ENCODE measurements at regions not wholly inside any gene's neighbourhood (a gene's known extent, or its start where the extent isn't known, plus 50 kb on each side); places are given as distances from the start of the nearest gene placed in this dataset.

DNA sequence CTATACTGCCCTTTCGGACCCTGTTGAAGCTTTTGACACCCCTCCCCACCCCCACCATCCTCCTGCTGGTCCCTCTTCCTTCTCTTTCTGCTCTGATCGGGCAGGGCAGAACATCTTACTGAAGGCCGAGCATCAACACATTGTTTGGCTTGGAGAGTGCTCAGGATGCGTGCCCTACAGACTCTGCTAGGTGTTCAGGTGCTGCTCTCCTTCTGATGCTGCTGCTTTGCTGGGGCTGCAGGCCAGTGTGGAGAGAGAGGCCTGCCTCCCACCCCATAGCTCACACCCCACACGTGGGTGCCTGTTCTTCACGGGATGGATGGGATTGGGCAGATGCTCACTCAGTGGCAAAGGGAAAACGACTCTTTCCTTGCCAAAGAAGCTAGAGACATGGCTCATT is 89.8 kb upstream of the ONECUT1 start (continued):
- TF ChIP-seq RBBP5 (IDR thresholded peaks at IDR 0.05; ENCODE audit: borderline replicate concordance, insufficient read depth, low read length, poor library complexity, severe bottlenecking), result no peak
- no peak for TF ChIP-seq WHSC1 (IDR thresholded peaks at IDR 0.05; ENCODE audit: low read length)

DNA sequence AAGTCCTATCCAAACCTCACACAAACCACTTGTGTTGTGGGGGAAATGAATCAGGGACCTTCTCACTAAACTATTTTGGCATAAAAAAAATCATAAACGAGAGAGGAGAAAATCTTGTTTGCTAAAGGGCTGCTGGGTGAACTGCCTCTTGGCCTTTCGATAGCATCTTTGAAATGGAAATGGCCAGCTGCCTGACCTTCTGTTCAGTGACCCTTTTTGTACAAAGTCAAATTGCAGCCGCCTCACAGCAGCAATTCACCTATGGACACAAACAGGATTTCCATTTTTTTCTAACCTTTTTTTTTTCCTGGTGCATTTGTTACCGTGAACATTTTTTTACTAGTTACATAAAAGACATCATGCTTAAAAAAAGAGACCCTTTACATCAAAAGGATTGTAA is 89.0 kb upstream of the ONECUT1 start:
- in situ Hi-C loops (cut with MboI), result no loop called here

More for the DNA sequence above, 89.0 kb upstream of the ONECUT1 start:
- H3K27me3 ChIP-seq (ENCODE audit: control insufficient read depth in 2 of 2, insufficient read depth in 2 of 2, low read length in 2 of 2), result no peaks in the 10 kb centered on the region
- no peak overlapping the region for H3K27ac ChIP-seq (ENCODE audit: extremely low read depth, low read depth, low read length)
- H4K20me1 ChIP-seq (replicated peaks; ENCODE audit: control insufficient read depth, insufficient read depth, low read length), result no peaks in the 10 kb centered on the region
- H3K9me3 ChIP-seq (replicated peaks; ENCODE audit: control insufficient read depth, insufficient read depth, low read depth, low read length), result no peaks in the 10 kb centered on the region
- no peak overlapping the region for H3K4me2 ChIP-seq (ENCODE audit: insufficient read depth, low read length)
- ChIA-PET POLR2A (no interaction called here), CTCF (ENCODE audit: low intra/inter-chr PET ratio) (no interaction called here)
- no peaks in the 10 kb centered on the region; the same call in 2 of the 3 replicates for H3K36me3 ChIP-seq (ENCODE audit: control insufficient read depth, insufficient read depth, low read length)
- no peak for TF ChIP-seq NFRKB (IDR thresholded peaks at IDR 0.05; ENCODE audit: low read depth)
- TF ChIP-seq, protein P1, sequence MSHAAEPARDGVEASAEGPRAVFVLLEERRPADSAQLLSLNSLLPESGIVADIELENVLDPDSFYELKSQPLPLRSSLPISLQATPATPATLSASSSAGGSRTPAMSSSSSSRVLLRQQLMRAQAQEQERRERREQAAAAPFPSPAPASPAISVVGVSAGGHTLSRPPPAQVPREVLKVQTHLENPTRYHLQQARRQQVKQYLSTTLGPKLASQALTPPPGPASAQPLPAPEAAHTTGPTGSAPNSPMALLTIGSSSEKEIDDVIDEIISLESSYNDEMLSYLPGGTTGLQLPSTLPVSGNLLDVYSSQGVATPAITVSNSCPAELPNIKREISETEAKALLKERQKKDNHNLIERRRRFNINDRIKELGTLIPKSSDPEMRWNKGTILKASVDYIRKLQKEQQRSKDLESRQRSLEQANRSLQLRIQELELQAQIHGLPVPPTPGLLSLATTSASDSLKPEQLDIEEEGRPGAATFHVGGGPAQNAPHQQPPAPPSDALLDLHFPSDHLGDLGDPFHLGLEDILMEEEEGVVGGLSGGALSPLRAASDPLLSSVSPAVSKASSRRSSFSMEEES (CRISPR knock-in tag; IDR thresholded peaks at IDR 0.05), result no peak
- TF ChIP-seq, protein P2, sequence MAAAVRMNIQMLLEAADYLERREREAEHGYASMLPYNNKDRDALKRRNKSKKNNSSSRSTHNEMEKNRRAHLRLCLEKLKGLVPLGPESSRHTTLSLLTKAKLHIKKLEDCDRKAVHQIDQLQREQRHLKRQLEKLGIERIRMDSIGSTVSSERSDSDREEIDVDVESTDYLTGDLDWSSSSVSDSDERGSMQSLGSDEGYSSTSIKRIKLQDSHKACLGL (CRISPR knock-in tag; IDR thresholded peaks at IDR 0.05; ENCODE audit: borderline replicate concordance, poor library complexity, severe bottlenecking), result no peak
- TF ChIP-seq, protein P3, sequence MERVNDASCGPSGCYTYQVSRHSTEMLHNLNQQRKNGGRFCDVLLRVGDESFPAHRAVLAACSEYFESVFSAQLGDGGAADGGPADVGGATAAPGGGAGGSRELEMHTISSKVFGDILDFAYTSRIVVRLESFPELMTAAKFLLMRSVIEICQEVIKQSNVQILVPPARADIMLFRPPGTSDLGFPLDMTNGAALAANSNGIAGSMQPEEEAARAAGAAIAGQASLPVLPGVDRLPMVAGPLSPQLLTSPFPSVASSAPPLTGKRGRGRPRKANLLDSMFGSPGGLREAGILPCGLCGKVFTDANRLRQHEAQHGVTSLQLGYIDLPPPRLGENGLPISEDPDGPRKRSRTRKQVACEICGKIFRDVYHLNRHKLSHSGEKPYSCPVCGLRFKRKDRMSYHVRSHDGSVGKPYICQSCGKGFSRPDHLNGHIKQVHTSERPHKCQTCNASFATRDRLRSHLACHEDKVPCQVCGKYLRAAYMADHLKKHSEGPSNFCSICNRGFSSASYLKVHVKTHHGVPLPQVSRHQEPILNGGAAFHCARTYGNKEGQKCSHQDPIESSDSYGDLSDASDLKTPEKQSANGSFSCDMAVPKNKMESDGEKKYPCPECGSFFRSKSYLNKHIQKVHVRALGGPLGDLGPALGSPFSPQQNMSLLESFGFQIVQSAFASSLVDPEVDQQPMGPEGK (CRISPR knock-in tag; IDR thresholded peaks at IDR 0.05; ENCODE audit: borderline replicate concordance), result no peak
- TF ChIP-seq, protein P4, sequence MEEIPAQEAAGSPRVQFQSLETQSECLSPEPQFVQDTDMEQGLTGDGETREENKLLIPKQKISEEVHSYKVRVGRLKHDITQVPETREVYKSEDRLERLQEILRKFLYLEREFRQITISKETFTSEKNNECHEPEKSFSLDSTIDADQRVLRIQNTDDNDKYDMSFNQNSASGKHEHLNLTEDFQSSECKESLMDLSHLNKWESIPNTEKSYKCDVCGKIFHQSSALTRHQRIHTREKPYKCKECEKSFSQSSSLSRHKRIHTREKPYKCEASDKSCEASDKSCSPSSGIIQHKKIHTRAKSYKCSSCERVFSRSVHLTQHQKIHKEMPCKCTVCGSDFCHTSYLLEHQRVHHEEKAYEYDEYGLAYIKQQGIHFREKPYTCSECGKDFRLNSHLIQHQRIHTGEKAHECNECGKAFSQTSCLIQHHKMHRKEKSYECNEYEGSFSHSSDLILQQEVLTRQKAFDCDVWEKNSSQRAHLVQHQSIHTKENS (CRISPR knock-in tag; IDR thresholded peaks at IDR 0.05), result no peak
- no peak for TF ChIP-seq PCBP1 (IDR thresholded peaks at IDR 0.05; ENCODE audit: low read depth, low read length, poor library complexity, severe bottlenecking)
- TF ChIP-seq ZNF24 (IDR thresholded peaks at IDR 0.05), result no peak
- no peak for TF ChIP-seq EHMT2 (IDR thresholded peaks at IDR 0.05)
- TF ChIP-seq NCOA2 (IDR thresholded peaks at IDR 0.05; ENCODE audit: partially characterized antibody in 2 of 2), result no peak
- no peak for TF ChIP-seq DPF2 (IDR thresholded peaks at IDR 0.05)
- TF ChIP-seq, protein P5, sequence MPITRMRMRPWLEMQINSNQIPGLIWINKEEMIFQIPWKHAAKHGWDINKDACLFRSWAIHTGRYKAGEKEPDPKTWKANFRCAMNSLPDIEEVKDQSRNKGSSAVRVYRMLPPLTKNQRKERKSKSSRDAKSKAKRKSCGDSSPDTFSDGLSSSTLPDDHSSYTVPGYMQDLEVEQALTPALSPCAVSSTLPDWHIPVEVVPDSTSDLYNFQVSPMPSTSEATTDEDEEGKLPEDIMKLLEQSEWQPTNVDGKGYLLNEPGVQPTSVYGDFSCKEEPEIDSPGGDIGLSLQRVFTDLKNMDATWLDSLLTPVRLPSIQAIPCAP (CRISPR knock-in tag; IDR thresholded peaks at IDR 0.05; ENCODE audit: borderline replicate concordance), result no peak
- no peak for TF ChIP-seq FOXJ3 (CRISPR knock-in tag; IDR thresholded peaks at IDR 0.05)
- H3K9me1 ChIP-seq (ENCODE audit: control insufficient read depth, insufficient read depth, low read length), result no peaks in the 10 kb centered on the region
- intact Hi-C loops (cut with micrococcal nuclease), result no loop called here
- DNase-seq (ENCODE audit: extremely low read depth in 1 of 4, low spot score in 3 of 4) (no peak), ATAC-seq (no peak), FAIRE-seq (no peak)
- no TSS peak for BruUV-seq (replicated peaks)
- no peak overlapping the region for H2AFZ ChIP-seq (ENCODE audit: low read depth, low read length)
- H3K9ac ChIP-seq (ENCODE audit: insufficient read depth in 1 of 2, low read depth in 2 of 2, low read length in 2 of 2), result no peak overlapping the region
- H3K4me1 ChIP-seq (replicated peaks in 1 of 2; ENCODE audit: control insufficient read depth in 2 of 2, insufficient read depth in 2 of 2, low read length in 2 of 2), result no peaks in the 10 kb centered on the region
- 0% methylated on average over 4 of the region's 4 CpGs for WGBS (ENCODE audit: insufficient coverage, low coverage, missing lambda C conversion rate)
- no peaks in the 10 kb centered on the region for H3K79me2 ChIP-seq (ENCODE audit: control insufficient read depth, insufficient read depth, low read length)
- H3K4me3 ChIP-seq, result no peak overlapping the region
